GM19467 (cell line): ENCODE measurements at regions not wholly inside any gene's neighbourhood (a gene's known extent, or its start where the extent isn't known, plus 50 kb on each side); places are given as distances from the start of the nearest gene placed in this dataset.

Experiments
- ATAC-seq: cut with Tn5 transposase; IDR thresholded peaks from one replicate; pipeline ENCODE4 v1.9.1; 2021; ENCODE audit warnings: mild to moderate bottlenecking, moderate library complexity; ENCODE audit not compliant: unreplicated experiment

DNA sequence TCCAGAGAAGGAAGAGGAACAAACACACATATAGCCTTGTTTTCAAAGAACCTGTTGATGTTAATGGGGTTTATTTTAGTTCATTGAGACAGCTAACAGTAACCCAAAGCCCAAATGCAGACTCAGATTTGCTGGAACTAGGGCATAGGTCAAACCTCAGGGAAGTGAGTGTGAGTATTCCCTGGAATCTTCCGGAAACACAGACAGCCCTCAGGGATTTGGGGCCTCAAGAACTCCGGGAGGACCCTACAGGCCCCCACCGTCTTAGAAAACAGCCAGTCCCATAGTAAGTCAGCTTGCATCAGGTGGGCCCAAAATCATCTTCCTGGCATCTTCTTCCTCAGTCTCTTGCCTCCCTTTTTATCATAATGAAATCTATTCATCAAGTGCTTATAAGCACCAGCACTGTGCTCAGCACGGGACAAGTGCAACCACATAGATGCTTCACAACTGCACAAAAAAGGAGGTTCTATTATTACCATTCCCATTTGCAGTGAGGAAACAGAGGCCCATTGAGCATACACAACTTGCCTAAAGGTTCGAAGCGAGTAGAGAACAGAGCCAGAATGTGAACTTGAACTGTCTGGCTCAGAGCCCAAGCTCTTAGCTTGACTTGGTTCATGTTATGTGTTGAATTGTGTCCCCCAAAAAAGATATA lies 50.2 kb upstream of the BCL11A start:
- no peak for ATAC-seq

DNA sequence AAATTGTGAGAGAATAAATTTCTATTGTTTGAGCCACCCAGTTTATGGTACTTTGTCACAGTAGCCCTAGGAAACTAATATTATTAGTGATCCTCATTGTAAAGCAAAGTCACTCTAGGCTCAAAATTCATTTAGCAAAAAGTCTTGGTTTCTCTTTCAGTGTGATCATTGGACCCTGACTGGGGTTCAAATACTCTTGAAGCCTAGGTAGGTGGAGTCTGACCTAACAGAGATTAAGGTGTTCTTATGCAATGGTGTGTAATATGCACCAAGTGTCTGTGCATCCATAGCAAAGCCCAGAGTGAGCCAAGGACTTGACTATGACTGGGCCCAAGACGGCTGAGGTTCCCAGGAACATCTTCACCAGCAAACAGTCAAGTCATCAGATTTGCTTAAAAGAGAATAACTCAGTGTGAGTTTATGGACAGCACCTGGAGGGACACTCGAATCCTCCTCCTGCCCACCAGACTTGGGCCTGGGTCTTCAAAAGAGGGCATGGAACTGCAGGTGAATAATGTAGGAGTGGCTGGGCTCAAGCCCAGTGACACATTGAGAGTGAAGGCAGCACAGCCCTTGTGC lies 51.1 kb upstream of the BCL11A start:
- no peak for ATAC-seq

DNA sequence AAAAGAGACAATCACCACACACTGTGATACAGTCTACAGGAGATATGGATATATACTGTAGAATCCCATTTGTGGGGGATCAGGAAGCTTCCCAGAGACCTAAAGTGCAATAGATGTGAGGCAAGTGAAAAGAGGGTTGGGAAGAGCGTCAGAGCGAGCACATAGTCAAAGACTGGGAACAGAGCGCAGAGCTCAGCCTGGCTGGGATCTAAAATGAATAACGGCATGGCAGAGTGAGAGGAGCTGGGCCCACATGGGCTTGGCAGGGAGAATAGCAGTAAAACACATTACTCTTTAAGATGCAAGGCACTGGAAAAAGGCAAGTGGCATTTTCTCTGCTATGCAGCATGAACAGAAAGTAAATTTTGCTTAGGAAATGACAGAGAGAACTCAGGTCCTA lies 52.4 kb upstream of the BCL11A start:
- no peak for ATAC-seq

DNA sequence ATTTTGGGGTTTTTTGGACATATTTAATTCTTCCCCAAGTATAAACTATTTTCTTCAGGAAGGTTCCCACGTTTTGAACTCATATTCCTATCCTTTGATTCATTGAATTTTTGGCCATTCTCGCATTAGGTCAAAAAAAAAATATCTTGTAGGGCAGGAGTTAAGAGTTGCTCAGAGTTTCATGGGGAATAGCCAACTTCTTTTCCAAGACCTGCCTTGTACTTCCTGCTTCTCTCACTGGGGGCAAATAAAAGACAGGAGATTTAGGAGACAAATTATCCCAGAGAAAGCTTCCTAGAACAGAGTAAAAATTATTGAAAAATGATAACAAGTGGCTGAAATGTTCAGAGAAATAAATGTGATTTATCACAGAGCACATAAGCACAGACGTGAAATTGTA lies 55.2 kb upstream of the BCL11A start:
- no peak for ATAC-seq

DNA sequence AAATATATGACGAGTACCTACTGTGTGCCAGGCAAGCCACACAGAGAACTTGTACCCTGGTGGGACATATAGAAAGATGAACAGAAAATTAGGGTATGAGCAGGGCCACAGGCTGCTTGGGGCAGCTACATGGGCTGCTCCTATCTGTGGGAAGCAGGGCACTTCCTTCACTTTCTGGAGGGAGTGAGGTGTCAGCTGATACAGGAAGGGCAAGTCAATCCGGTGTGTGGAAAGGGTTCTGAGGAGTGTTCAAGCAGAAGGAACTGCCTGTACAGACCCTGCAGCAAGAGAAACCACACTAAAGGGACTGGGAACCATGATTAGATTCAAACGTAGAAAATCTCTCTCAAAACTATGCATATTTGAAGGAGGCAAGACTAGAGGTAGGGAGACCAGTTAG lies 58.6 kb upstream of the BCL11A start:
- ATAC-seq, result no peak

DNA sequence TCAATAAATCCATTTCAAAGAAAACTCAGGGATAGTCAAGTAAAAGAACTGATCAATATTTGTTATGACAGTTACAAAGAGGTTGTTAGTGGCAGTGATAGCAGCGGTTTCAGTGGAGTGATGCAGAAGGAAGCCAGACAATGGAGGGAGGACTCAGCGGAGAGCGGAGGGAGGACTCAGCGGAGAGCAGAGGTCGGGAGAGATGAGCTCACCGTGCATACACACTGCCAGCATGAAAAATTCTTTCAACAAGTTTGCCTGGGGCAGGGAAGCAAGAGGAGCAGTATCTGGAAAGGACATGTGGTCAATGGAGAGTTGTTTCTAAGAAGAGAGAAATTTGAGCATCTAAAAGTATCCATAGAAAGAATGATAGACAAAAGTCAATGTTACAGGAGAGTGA lies 60.9 kb upstream of the BCL11A start:
- no peak for ATAC-seq

DNA sequence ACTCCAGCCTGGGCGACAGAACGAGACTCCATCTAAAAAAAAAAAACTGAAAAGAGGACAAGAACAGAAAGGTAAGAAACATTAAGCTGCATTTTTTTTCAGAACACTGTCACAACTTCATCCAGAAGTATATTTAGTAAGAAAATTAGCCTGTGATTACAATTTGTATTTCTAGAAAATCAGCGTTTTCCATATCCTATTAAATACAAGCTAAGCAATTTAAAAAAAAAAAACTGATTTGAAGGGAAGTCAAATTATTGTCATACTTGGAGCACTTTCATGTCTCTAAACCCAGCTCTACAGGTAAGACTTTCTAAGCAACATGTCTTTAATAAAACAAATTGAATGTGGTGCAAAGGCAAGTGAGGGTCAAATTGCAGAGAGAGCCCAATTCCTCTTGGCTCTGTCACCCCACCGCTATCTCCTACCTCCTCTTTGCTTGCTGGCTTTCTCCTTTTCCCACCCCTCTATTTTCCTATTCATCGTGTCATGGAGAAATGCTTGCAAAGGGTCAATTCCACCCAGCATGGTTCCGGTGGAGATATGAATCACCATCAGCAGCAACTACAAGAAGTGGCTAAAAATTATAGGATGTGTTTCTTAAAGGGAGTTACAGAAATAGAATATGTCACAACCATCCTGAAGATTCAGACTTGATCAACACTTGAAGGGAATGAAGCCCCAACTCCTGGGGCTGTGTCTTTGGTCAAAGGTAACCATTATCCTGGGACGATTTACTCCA lies 68.4 kb upstream of the BCL11A start:
- ATAC-seq, result no peak

DNA sequence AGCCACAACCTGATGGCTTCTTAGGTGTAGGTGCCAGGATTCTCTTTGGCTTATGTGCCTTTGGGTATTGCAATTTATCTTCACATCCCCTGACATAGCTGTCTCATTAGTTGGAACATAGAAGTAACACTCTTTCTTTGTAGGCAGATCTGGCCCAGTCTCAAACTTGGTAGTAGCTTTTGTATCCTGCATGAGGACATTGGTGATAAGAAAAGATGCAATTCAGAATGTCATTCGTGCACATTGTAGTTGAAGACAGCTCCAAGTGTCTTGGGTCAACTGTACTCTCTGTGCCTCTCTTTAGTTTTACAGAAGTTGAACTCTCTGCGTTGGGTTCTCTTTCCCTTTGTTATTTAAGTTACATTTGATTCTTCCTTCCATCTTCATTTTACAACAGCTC lies 69.6 kb upstream of the BCL11A start:
- no peak for ATAC-seq

DNA sequence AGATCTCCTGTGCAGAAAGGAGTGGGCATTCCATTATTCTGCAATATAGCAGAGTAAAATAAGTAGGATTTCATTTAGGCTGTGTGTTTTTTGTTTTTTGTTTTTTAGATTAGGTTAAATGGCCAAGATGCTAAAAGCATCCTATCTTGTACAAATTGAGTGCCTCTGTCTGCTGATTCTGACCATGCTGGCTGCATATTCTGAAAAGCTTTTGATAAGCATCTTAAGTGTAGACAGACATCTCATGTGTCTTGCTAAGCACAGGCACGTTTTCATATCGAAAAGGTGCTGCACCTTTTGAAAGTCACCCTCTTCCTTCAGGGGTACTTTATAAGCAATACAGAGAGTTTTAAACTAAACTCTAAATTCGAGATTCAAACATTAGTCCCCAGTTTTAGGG lies 74.0 kb upstream of the BCL11A start:
- no peak for ATAC-seq

DNA sequence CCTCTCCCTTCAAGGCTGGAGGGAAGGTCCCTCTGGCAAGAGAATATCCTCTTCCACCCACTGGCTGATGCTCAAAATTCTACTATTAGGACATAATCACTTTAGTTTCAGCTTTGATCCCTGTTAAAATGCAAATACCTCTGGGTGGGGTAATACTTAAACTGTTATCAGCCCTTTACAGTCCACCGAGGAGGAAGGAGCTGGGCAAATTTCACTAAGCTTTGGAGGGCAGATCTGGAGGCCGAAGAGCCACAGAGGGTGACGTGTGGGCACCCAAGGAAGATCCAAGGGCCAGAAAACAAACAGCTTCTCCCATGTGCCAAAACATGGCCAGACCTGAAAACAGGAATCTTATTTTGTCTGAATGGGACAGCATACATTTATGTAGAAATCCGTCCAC lies 74.6 kb upstream of the BCL11A start:
- no peak for ATAC-seq

DNA sequence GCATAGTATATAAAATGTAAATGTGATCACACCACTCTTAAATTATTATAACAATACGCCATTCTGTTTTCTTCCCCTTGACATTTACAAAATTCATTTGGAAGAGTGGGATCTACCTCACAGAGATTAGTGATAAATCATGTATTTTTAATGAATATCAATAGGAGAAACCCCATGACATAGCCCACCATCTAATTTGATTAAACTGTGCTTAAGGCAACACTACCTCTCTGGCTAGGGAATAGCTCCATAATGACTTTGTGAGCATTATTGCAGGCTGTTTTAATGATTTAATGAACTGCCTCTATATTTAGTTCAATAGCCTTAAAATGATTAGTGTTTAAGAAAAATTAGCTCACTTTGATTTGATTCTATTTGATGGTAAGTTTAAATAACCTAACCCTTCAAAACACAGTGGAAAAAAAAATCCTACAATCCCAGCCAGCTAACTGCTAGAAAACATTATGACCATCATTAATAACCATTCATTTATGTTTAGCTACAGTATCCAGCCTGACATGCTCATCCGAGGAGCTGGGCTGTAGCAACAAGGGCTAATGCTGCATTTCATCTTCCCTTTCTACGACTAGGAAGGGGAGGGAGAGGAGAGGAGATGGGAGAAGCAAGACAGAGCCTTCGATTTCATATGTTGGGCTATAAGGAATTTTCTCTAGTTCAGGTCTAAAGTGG lies 75.3 kb upstream of the BCL11A start:
- no peak for ATAC-seq

DNA sequence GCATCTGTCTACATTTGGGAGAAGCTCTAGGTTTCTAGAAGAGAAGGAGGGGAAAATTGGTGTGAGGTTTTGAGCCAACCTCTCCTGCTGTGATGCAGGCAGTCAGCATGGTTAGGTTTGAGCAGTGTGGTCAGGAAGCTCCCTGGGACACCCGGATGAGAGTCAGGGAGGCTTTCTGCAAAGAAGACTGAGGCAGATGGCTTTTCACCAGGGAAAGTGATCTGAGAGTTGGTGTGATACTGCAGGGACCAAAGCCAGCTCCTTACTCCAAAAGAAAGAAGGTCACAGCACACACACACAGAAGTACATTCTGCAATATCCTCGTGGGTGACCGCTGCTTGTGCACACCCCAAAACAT lies 75.8 kb upstream of the BCL11A start:
- no peak for ATAC-seq

DNA sequence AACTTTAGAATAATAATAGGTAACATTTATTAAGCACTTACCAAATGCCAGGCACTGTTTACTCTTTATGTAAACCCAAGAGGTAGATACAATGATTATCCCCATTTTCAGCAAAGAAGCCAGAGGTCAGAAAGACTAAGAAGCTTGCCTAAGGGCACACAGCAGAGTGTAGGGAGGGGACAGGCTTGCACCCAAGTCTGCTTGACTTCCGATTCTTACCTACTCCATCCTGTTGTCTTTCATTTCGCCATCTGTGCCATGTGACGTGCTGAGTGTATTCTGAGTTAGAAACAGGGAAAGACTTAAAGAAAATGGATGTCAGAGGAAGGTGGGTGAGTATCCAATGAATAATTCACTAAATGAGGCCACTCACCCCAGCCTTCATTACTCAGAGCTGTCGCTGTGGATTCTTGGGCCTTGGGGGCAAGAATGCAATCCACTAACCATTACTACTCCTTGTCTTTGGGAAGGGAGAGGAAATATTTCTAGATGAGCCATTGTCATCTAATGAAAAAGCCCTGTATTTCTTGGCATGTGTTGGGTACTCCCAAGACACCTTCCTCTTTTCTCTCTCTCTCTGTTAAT lies 76.4 kb upstream of the BCL11A start:
- ATAC-seq, result no peak

DNA sequence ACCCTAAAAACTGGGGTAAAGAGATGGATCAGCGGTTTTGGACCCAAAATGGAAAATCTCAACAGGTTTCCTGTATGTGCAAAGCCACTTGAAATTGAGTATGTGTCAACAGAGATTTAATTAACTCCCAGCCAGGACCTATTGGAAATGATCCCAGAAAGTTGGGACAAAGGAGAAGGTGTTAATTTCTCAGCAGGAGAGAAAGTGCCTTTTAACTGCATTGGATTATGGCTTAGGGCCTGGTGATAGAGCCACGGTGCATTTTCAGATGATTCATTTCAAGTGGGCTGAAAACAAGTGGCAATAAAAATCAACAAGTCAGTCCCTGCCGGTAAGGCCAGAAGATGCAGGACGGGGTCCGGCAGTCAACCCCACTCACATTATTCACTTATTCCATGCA lies 80.2 kb upstream of the BCL11A start:
- ATAC-seq, result no peak

DNA sequence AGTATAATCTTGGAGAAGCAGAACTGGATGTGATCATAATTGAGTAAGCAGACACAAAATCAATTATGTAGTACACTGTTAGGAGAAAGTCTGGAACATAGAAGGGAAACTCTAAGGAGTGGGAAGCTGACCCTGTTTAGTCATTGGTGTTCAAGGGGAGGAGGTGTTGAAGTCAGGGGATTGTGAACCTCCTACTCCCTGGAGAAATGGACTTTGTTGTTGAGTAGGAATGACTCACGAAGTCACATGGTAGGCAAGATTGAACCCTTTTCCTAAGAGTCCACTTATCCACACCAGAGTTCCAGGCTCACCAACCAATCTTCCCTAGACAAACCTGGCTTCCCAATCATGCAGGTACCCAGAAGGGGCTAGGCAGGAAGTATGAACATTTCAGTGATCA lies 81.0 kb upstream of the BCL11A start:
- no peak for ATAC-seq

DNA sequence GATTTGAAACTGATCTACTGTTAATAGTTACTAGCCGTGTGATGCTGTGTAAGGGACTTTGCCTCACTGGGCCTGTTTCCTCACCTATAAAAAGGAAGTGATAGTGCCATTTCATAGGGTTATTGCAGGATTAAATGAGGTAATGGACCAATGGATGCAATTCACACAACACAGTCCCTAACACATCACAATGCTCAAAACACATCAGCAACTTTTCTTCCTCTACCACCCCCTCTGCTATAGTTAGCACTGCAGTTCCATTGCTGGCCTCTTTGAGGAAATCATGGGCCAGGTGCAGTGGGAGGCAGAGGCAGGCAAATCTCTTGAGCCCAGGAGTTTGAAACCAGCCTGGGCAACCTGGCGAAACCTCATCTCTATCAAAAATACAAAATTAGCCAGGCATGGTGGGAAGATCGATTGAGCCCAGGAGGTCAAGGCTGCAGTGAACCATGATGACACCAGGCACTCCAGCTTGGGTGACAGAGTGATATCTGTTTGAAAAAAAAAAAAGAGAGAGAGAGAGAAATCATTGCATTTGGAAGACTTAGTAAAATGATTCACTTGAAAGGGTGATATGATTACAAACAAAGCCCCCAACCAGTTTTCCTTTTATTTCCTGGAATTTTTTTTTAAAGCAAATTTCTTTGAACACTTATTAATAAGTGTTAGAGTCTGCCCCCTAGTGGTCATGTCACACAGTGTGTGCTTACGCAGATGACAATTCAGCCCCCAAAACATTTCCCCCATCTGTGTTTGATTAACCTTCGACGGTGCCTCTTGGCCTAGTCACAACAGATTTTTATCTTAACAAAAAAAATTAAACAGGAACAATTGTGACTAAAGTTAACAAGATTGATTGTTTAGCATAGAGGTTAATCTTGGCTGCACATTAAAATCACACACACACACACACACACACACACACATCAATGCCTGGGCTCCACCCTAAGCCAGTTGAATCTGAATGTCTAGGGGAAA lies 88.6 kb upstream of the BCL11A start:
- ATAC-seq, result no peak

DNA sequence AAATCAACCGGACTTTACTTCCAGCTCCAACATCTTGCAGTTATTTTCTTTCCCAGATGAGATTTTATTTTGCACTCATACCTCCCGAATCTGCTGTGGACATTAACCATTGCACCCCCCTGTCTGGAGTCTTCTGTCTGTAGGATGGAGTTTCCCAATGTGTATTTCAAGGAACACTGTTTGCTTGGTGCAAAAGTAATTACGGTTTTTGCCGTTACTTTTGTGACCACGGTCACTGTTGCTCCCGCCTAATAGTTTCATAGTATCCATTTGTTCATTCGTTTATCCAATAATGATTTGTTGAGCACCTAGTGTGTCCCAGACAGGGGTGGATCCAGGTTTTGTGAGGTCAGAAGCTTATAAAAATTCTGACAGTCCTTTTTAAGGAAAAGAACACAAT lies 90.3 kb upstream of the BCL11A start:
- no peak for ATAC-seq

DNA sequence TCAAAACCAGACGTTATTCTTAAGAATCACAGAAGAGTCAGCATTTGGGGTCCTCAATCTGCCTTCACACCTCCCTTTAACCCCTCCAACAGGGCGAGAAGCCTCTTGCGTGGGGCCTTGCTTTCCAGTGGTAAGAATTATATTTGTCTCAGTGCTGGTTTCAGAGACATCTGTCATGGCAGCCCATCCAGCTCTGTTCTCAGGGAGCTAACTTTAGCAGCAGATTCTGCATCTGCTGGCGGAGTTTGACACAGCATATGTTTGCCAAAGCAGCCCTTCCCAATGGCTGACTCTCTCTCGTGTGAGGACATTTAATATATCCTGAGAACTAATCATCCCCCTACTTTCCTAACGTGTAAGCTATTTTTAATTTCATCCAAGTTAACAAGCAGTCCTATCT lies 91.5 kb upstream of the BCL11A start:
- no peak for ATAC-seq

DNA sequence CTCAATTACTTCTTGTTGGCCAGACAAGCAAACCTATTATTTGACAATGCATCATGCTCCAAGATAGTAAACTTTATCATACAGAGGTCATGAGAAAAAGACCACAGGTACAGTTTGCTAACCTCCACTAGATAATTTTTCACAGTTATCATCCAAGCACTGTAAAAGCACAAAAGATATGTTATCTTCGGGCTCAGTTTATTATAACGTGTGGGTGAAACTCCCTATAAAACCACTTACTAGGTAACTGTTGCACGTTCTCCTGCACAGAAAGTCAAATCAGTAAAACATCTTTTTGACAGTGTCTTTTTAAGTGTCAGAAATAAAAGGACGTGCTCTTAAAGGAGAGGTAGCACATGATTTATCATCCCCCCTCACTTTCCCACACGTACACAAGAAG lies 94.7 kb upstream of the BCL11A start:
- ATAC-seq, result no peak

DNA sequence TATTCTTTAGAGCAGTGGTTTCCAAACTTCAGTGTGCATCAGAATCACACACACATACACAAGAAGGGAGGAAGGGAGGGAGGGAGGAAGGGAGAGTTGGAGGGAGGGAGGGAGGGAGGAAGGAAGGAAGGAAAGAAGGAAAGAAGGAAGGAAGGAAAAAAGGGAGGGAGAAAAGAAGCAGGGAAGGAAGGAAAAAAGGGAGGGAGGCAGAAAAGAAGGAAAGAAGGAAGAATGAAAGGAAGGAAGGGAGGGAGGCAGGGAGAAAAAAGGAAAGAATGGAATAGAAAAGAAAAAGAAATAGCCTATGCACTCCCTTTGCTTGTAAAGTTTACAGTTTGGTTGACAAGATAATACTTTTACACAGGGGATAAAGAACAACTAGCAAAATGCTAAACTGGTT lies 96.3 kb upstream of the BCL11A start:
- no peak for ATAC-seq
